ENCODE measurements at regions not wholly inside any gene's neighbourhood (a gene's known extent, or its start where the extent isn't known, plus 50 kb on each side); places are given as distances from the start of the nearest gene placed in this dataset.

DNA sequence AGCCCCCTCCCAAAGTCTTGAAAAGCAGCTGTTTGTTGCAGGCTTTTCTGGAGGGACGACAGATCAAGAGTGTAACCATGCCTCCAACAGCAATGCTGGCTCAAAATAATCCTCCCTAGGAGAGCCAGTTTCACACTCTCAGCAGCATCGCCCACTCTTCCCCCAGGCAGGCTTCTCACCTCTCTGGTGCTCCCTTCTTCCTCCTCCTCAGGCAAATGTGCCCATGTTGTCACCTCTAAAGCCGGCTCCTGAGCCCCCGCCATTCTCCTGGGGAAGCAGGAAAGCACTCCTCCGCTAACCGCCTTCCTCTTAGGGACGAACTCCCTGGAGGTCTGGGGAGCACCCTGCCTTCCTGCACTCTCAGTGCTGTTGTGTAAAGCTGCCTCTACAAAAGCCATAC lies 98.9 kb upstream of the SGCG start:
- H3K56ac ChIP-seq (replicated peaks; ENCODE audit: insufficient read length, low read depth, low read length) = no peak overlapping the region
- CTCF ChIA-PET (ENCODE audit: partially characterized antibody) = no interaction called here
- DNase-seq (ENCODE audit: low read depth in 1 of 2, low spot score in 2 of 2) (no peak), FAIRE-seq (no peak)
- H3K4me1 ChIP-seq (replicated peaks in 1 of 4; ENCODE audit: control insufficient read depth in 3 of 4, insufficient read depth in 4 of 4, low read length in 3 of 4) = no peaks in the 10 kb centered on the region
- no peaks in the 10 kb centered on the region for H3K23me2 ChIP-seq (ENCODE audit: low read depth, low read length)
- H3K4me3 ChIP-seq (ENCODE audit: extremely low read depth in 1 of 4, insufficient read depth in 2 of 4, low read depth in 3 of 4, low read length in 4 of 4) = no peak overlapping the region
- H2BK12ac ChIP-seq (ENCODE audit: low read depth, low read length) = no peak overlapping the region
- no peaks in the 10 kb centered on the region; a peak in 2 of 7 replicates for H3K27me3 ChIP-seq (replicated peaks in 1 of 4; ENCODE audit: control insufficient read depth in 3 of 4, extremely low read depth in 1 of 4, insufficient read depth in 3 of 4, low read length in 3 of 4)
- H3K79me1 ChIP-seq (ENCODE audit: low read depth, low read length) = no peaks in the 10 kb centered on the region
- POLR2A ChIA-PET (ENCODE audit: partially characterized antibody) = no interaction called here
- no peak overlapping the region for H2BK120ac ChIP-seq (replicated peaks; ENCODE audit: low read depth, low read length)
- no peak overlapping the region for H3K27ac ChIP-seq (ENCODE audit: low read depth, low read length)
- no peak overlapping the region for H4K8ac ChIP-seq (ENCODE audit: extremely low read depth, insufficient read depth, low read length)
- no peak overlapping the region for H3K4ac ChIP-seq (replicated peaks; ENCODE audit: insufficient read length, low read depth, low read length)
- H4K20me1 ChIP-seq (replicated peaks in 1 of 2; ENCODE audit: control insufficient read depth in 1 of 2, insufficient read depth in 2 of 2, low read length in 2 of 2) = no peaks in the 10 kb centered on the region
- H3K4me2 ChIP-seq (ENCODE audit: insufficient read depth in 1 of 2, low read depth in 2 of 2, low read length in 2 of 2) = no peak overlapping the region
- TF ChIP-seq TAF1 (IDR thresholded peaks at IDR 0.05; ENCODE audit: low read depth, low read length) (no peak), CHD1 (IDR thresholded peaks at IDR 0.05; ENCODE audit: low read depth, low read length) (no peak), SIN3A (conservative IDR thresholded peaks at IDR 0.05 in 1 of 2, IDR thresholded peaks at IDR 0.05 in 1 of 2; ENCODE audit: low read depth in 1 of 2, low read length in 2 of 2) (no peak), ASH2L (IDR thresholded peaks at IDR 0.05; ENCODE audit: low read length) (no peak), TCF12 (IDR thresholded peaks at IDR 0.05; ENCODE audit: low read depth, low read length) (no peak), SIX5 (IDR thresholded peaks at IDR 0.05; ENCODE audit: low read depth, low read length) (no peak), NANOG (IDR thresholded peaks at IDR 0.05; ENCODE audit: insufficient read depth, low read depth, low read length, poor library complexity, severe bottlenecking) (no peak), SP1 (IDR thresholded peaks at IDR 0.05; ENCODE audit: low read depth, low read length) (no peak)
- TF ChIP-seq, protein P1, sequence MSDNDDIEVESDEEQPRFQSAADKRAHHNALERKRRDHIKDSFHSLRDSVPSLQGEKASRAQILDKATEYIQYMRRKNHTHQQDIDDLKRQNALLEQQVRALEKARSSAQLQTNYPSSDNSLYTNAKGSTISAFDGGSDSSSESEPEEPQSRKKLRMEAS (IDR thresholded peaks at IDR 0.05) = no peak
- TF ChIP-seq, protein P2, sequence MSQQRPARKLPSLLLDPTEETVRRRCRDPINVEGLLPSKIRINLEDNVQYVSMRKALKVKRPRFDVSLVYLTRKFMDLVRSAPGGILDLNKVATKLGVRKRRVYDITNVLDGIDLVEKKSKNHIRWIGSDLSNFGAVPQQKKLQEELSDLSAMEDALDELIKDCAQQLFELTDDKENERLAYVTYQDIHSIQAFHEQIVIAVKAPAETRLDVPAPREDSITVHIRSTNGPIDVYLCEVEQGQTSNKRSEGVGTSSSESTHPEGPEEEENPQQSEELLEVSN (IDR thresholded peaks at IDR 0.05) = no peak
- H4K5ac ChIP-seq (ENCODE audit: insufficient read length, low read depth, low read length) = no peak overlapping the region
- H2AK5ac ChIP-seq (ENCODE audit: low read depth, low read length) = no peak overlapping the region
- no peak overlapping the region for H3K18ac ChIP-seq (ENCODE audit: extremely low read depth, low read length)
- no peak overlapping the region for H3K9ac ChIP-seq (replicated peaks in 1 of 4; ENCODE audit: extremely low read depth in 1 of 4, low read depth in 3 of 4, low read length in 3 of 4)
- no peaks in the 10 kb centered on the region for H3K36me3 ChIP-seq (ENCODE audit: control insufficient read depth in 2 of 4, insufficient read depth in 4 of 4, low read length in 3 of 4)
- H2AFZ ChIP-seq (ENCODE audit: low read length) = 0 out of 2 replicates have a peak overlapping the region, but pooled peaks have one; percentile 41
- no peak overlapping the region for H4K91ac ChIP-seq (replicated peaks; ENCODE audit: insufficient read length, low read length)
- WGBS, 2 experiments (ENCODE audit: extremely low coverage in 1 of 2, insufficient coverage in 1 of 2, insufficient read length in 1 of 2, insufficient replicate concordance in 2 of 2, low coverage in 1 of 2, low lambda C conversion rate in 2 of 2, missing lambda C conversion rate in 1 of 2) = 94% methylated on average over 7 of the region's 7 CpGs; no CpG with 5 or more reads in 1 of the 2 experiments
- H2BK5ac ChIP-seq (ENCODE audit: low read depth, low read length) = no peak overlapping the region
- H2BK20ac ChIP-seq (ENCODE audit: low read length) = no peak overlapping the region
- H3K9me3 ChIP-seq (ENCODE audit: insufficient read depth in 2 of 2, low read depth in 1 of 2, low read length in 1 of 2) = no peaks in the 10 kb centered on the region; a peak in 1 of 4 replicates
- no peak overlapping the region for H3K14ac ChIP-seq (ENCODE audit: insufficient read length)
- no peak overlapping the region for H2BK15ac ChIP-seq (ENCODE audit: low read length)
- H3K79me2 ChIP-seq (ENCODE audit: control insufficient read depth in 1 of 2, insufficient read depth in 2 of 2, low read length in 2 of 2) = no peaks in the 10 kb centered on the region
- H3K23ac ChIP-seq (ENCODE audit: insufficient read length) = no peak overlapping the region
